H1 (cell line): ENCODE measurements at regions not wholly inside any gene's neighbourhood (a gene's known extent, or its start where the extent isn't known, plus 50 kb on each side); places are given as distances from the start of the nearest gene placed in this dataset.
A peak's percentile ranks its signal among the peaks of the same experiment; 100 is the strongest.

Experiments
- CTCF ChIA-PET: fragments of 300-600 bp; sonication (Branson Sonifier 250); formaldehyde crosslinking; loops from one replicate; lab custom pipeline; 2021; ENCODE audit not compliant: partially characterized antibody; lab: Charles Lee
- POLR2A ChIA-PET: fragments of 300-600 bp; sonication (Branson Sonifier 250); formaldehyde crosslinking; loops from one replicate; lab custom pipeline; 2021; ENCODE audit warnings: inconsistent platforms; ENCODE audit not compliant: partially characterized antibody; lab: Charles Lee
- DNase-seq, 2 experiments: peaks; one replicate each; pipeline versions ENCODE4 v3.0.0 to v3.0.0-alpha.2; 2010 to 2022; ENCODE audit warnings: low spot score in 2 of 2, low read depth in 1 of 2, mixed read lengths in 1 of 2
- FAIRE-seq: peaks from 2 replicates; lab custom pipeline; 2011; peaks lifted over from hg19 to GRCh38; lab: Jason Lieb, UNC
- H2AFZ ChIP-seq: 2 replicates; pipeline ENCODE4 v1.8.1; 2012; ENCODE audit warnings: low read length, inconsistent platforms
- H2AK5ac ChIP-seq: 2 replicates; pipeline ENCODE4 v1.6.1; 2013; ENCODE audit warnings: low read depth, low read length
- H2BK120ac ChIP-seq: replicated peaks from 2 replicates; pipeline ENCODE3; 2013; ENCODE audit warnings: low read depth, low read length, inconsistent platforms
- H2BK12ac ChIP-seq: 2 replicates; pipeline ENCODE4 v1.6.1; 2013; ENCODE audit warnings: low read depth, low read length
- H2BK15ac ChIP-seq: 2 replicates; pipeline ENCODE4 v1.6.1; 2013; ENCODE audit warnings: low read length
- H2BK20ac ChIP-seq: 2 replicates; pipeline ENCODE4 v1.6.1; 2013; ENCODE audit warnings: low read length
- H2BK5ac ChIP-seq: 2 replicates; pipeline ENCODE4 v1.6.1; 2013; ENCODE audit warnings: low read depth, low read length
- H3K14ac ChIP-seq: 2 replicates; pipeline ENCODE4 v1.6.1; 2013; ENCODE audit warnings: inconsistent platforms; ENCODE audit not compliant: insufficient read length
- H3K18ac ChIP-seq: 2 replicates; pipeline ENCODE4 v1.6.1; 2013; ENCODE audit warnings: low read length; ENCODE audit errors: extremely low read depth
- H3K23ac ChIP-seq: 2 replicates; pipeline ENCODE4 v1.6.1; 2013; ENCODE audit warnings: inconsistent platforms; ENCODE audit not compliant: insufficient read length
- H3K23me2 ChIP-seq: 2 replicates; pipeline ENCODE4 v1.6.1; 2013; ENCODE audit warnings: low read depth, low read length
- H3K27ac ChIP-seq: 2 replicates; pipeline ENCODE4 v1.6.1; 2011; ENCODE audit warnings: low read depth, low read length, inconsistent platforms
- H3K27me3 ChIP-seq, 4 experiments: replicated peaks in 1 of 4; 1 replicate in 1 of 4; 2 replicates in 3 of 4; pipeline versions ENCODE4 v1.6.1 to v1.8.1; 2011 to 2013; ENCODE audit warnings: low read length in 3 of 4, mild to moderate bottlenecking in 3 of 4, inconsistent platforms in 2 of 4, mixed read lengths in 2 of 4, moderate library complexity in 1 of 4; ENCODE audit not compliant: control insufficient read depth in 3 of 4, insufficient read depth in 3 of 4; ENCODE audit errors: extremely low read depth in 1 of 4
- H3K36me3 ChIP-seq, 4 experiments: 2 replicates each; pipeline versions ENCODE4 v1.6.1 to v1.8.1; 2011 to 2013; ENCODE audit warnings: mild to moderate bottlenecking in 4 of 4, low read length in 3 of 4, moderate library complexity in 2 of 4, control low read depth in 1 of 4, inconsistent platforms in 1 of 4; ENCODE audit not compliant: insufficient read depth in 4 of 4, control insufficient read depth in 2 of 4
- H3K4ac ChIP-seq: replicated peaks from 2 replicates; pipeline ENCODE3; 2013; ENCODE audit warnings: low read length, low read depth, mixed read lengths, inconsistent platforms; ENCODE audit not compliant: insufficient read length
- H3K4me1 ChIP-seq, 4 experiments: replicated peaks in 1 of 4; 1 replicate in 1 of 4; 2 replicates in 3 of 4; pipeline versions ENCODE4 v1.6.1 to v1.8.1; 2011 to 2013; ENCODE audit warnings: low read length in 3 of 4, inconsistent platforms in 2 of 4, mixed read lengths in 1 of 4; ENCODE audit not compliant: insufficient read depth in 4 of 4, control insufficient read depth in 3 of 4
- H3K4me2 ChIP-seq, 2 experiments: 2 replicates each; pipeline versions ENCODE4 v1.6.1 to v1.8.1; 2011 to 2013; ENCODE audit warnings: low read depth in 2 of 2, low read length in 2 of 2, control low read depth in 1 of 2, inconsistent platforms in 1 of 2, mild to moderate bottlenecking in 1 of 2; ENCODE audit not compliant: insufficient read depth in 1 of 2
- H3K4me3 ChIP-seq, 4 experiments: fragments of 200-600, 300-600 bp in 1 of 4; sonication (generic), shearing (Covaris generic), sonication (Bioruptor Twin) in 1 of 4; 2 replicates each; pipeline versions ENCODE4 v1.5.1 to v1.8.1; 2011 to 2016; ENCODE audit warnings: low read length in 4 of 4, low read depth in 3 of 4, control low read depth in 2 of 4, inconsistent platforms in 2 of 4, mild to moderate bottlenecking in 2 of 4, mixed read lengths in 1 of 4, moderate library complexity in 1 of 4; ENCODE audit not compliant: insufficient read depth in 2 of 4; ENCODE audit errors: extremely low read depth in 1 of 4
- H3K56ac ChIP-seq: replicated peaks from 2 replicates; pipeline ENCODE3; 2013; ENCODE audit warnings: low read depth, mild to moderate bottlenecking, mixed read lengths, low read length, inconsistent platforms; ENCODE audit not compliant: insufficient read length
- H3K79me1 ChIP-seq: 2 replicates; pipeline ENCODE4 v1.6.1; 2013; ENCODE audit warnings: low read depth, low read length, control low read depth
- H3K79me2 ChIP-seq, 2 experiments: 2 replicates each; pipeline versions ENCODE4 v1.6.1 to v1.8.1; 2012 to 2013; ENCODE audit warnings: low read length in 2 of 2, mild to moderate bottlenecking in 2 of 2, inconsistent platforms in 1 of 2; ENCODE audit not compliant: insufficient read depth in 2 of 2, control insufficient read depth in 1 of 2
- H3K9ac ChIP-seq, 4 experiments: replicated peaks in 1 of 4; 1 replicate in 1 of 4; 2 replicates in 3 of 4; pipeline versions ENCODE4 v1.6.1 to v1.8.1; 2011 to 2013; ENCODE audit warnings: low read depth in 3 of 4, low read length in 3 of 4, control low read depth in 2 of 4, mild to moderate bottlenecking in 2 of 4, moderate library complexity in 2 of 4, inconsistent platforms in 1 of 4; ENCODE audit errors: extremely low read depth in 1 of 4
- H3K9me3 ChIP-seq, 2 experiments: 2 replicates each; pipeline versions ENCODE4 v1.6.1 to v1.8.1; 2012 to 2013; ENCODE audit warnings: mild to moderate bottlenecking in 2 of 2, moderate library complexity in 2 of 2, control low read depth in 1 of 2, inconsistent platforms in 1 of 2, low read depth in 1 of 2, low read length in 1 of 2, mixed read lengths in 1 of 2; ENCODE audit not compliant: insufficient read depth in 2 of 2
- H4K20me1 ChIP-seq, 2 experiments: replicated peaks in 1 of 2; 2 replicates each; pipeline versions ENCODE3 to v1.8.1; 2011 to 2013; ENCODE audit warnings: inconsistent platforms in 2 of 2, low read length in 2 of 2, mild to moderate bottlenecking in 1 of 2; ENCODE audit not compliant: insufficient read depth in 2 of 2, control insufficient read depth in 1 of 2
- H4K5ac ChIP-seq: 2 replicates; pipeline ENCODE4 v1.6.1; 2013; ENCODE audit warnings: low read length, low read depth, mixed read lengths, inconsistent platforms; ENCODE audit not compliant: insufficient read length
- H4K8ac ChIP-seq: 2 replicates; pipeline ENCODE4 v1.8.0; 2013; ENCODE audit warnings: mild to moderate bottlenecking, moderate library complexity, low read length, inconsistent platforms; ENCODE audit not compliant: insufficient read depth; ENCODE audit errors: extremely low read depth
- H4K91ac ChIP-seq: replicated peaks from 2 replicates; pipeline ENCODE3; 2013; ENCODE audit warnings: low read length, mixed read lengths, inconsistent platforms; ENCODE audit not compliant: insufficient read length
- ASH2L ChIP-seq: fragments of 200-600, 300-600 bp; sonication (generic); IDR thresholded peaks from one replicate; pipeline ENCODE4 v1.7.1; 2017; ENCODE audit warnings: low read length
- ATF3 ChIP-seq: IDR thresholded peaks from 2 replicates; pipeline ENCODE4 v1.6.1; 2011; ENCODE audit warnings: low read depth, mild to moderate bottlenecking, low read length; ENCODE audit not compliant: insufficient read depth
- CREB1 ChIP-seq: IDR thresholded peaks from 2 replicates; pipeline ENCODE4 v1.6.1; 2012; ENCODE audit warnings: inconsistent platforms
- FOSL1 ChIP-seq: IDR thresholded peaks from 2 replicates; pipeline ENCODE4 v1.6.1; 2011; ENCODE audit warnings: mild to moderate bottlenecking, low read depth, low read length, moderate library complexity; ENCODE audit not compliant: insufficient read depth
- GABPA ChIP-seq: IDR thresholded peaks from 2 replicates; pipeline ENCODE4 v1.6.1; 2011; ENCODE audit warnings: mild to moderate bottlenecking, low read length, moderate library complexity, borderline replicate concordance; ENCODE audit not compliant: insufficient read depth
- HDAC2 ChIP-seq, 2 experiments: fragments of 300-600 bp in 1 of 2; sonication (generic) in 1 of 2; IDR thresholded peaks; 2 replicates each; pipeline ENCODE4 v1.6.1; 2011 to 2012; ENCODE audit warnings: low read depth in 2 of 2, low read length in 2 of 2, mild to moderate bottlenecking in 2 of 2, moderate library complexity in 2 of 2, borderline replicate concordance in 1 of 2, inconsistent platforms in 1 of 2
- HDAC6 ChIP-seq: IDR thresholded peaks from one replicate; pipeline ENCODE4 v1.7.1; 2012; ENCODE audit warnings: low read depth, mild to moderate bottlenecking, inconsistent platforms, low read length, moderate library complexity
- KDM1A ChIP-seq: fragments of 200-600, 300-600 bp; sonication (generic); IDR thresholded peaks from 2 replicates; pipeline ENCODE4 v1.7.1; 2016; ENCODE audit warnings: mild to moderate bottlenecking, low read length, borderline replicate concordance
- NANOG ChIP-seq: IDR thresholded peaks from 2 replicates; pipeline ENCODE4 v1.6.1; 2011; ENCODE audit warnings: low read length, low read depth, mild to moderate bottlenecking, inconsistent platforms; ENCODE audit not compliant: insufficient read depth, poor library complexity, severe bottlenecking
- PHF8 ChIP-seq: fragments of 200-600 bp; sonication (generic); conservative IDR thresholded peaks from 2 replicates; pipeline ENCODE4 v1.7.1; 2012; ENCODE audit warnings: low read depth, mild to moderate bottlenecking, inconsistent platforms, low read length, moderate library complexity
- POU5F1 ChIP-seq: IDR thresholded peaks from 2 replicates; pipeline ENCODE4 v1.6.1; 2011; ENCODE audit warnings: low read depth, mild to moderate bottlenecking, low read length, moderate library complexity
- SP1 ChIP-seq: IDR thresholded peaks from 2 replicates; pipeline ENCODE4 v1.6.1; 2011; ENCODE audit warnings: low read depth, low read length
- SP2 ChIP-seq: IDR thresholded peaks from 2 replicates; pipeline ENCODE4 v1.6.1; 2012; ENCODE audit warnings: mild to moderate bottlenecking, low read length, inconsistent platforms
- TAF1 ChIP-seq: IDR thresholded peaks from 2 replicates; pipeline ENCODE4 v1.6.1; 2011; ENCODE audit warnings: mild to moderate bottlenecking, low read depth, low read length
- TBP ChIP-seq: IDR thresholded peaks from 2 replicates; pipeline ENCODE4 v1.6.1; 2011; ENCODE audit warnings: low read depth, low read length, improper control_type of control experiment
- ZNF274 ChIP-seq: IDR thresholded peaks from 2 replicates; pipeline ENCODE4 v1.7.0; 2012; ENCODE audit warnings: low read length, borderline replicate concordance; ENCODE audit errors: extremely low read depth

- Histone ChIP-seq H3K4me1 (0 out of 7 replicates have a peak, but pooled peaks cover 0 to 2% (median 0%) of the 10 kb centered on the region in 4 experiments), H3K4me3 (no peak overlapping the region), H4K91ac (peak overlapping the region; percentile 11), H4K5ac (no peak overlapping the region), H2AFZ (no peak overlapping the region), H3K9ac (no peak overlapping the region), H3K4me2 (no peak overlapping the region), H3K79me2 (no peaks in the 10 kb centered on the region), H4K20me1 (no peaks in the 10 kb centered on the region), H2BK120ac (peak overlapping the region; percentile 29), H3K36me3 (no peaks in the 10 kb centered on the region), H3K9me3 (no peaks in the 10 kb centered on the region), H3K18ac (no peak overlapping the region), H2BK12ac (0 out of 2 replicates have a peak overlapping the region, but pooled peaks have one; percentile 22), H4K8ac (no peak overlapping the region), H3K23ac (no peak overlapping the region), H3K79me1 (no peaks in the 10 kb centered on the region), H3K27ac (no peak overlapping the region), H3K14ac (no peak overlapping the region), H2BK15ac (peak overlapping the region; percentile 88; the same call in 1 of the 2 replicates), H3K27me3 (no peaks in the 10 kb centered on the region), H2BK5ac (no peak overlapping the region), H2AK5ac (no peak overlapping the region), H2BK20ac (no peak overlapping the region), H3K4ac (no peak overlapping the region), H3K23me2 (no peaks in the 10 kb centered on the region), H3K56ac (no peak overlapping the region)
- FAIRE-seq (no peak), DNase-seq (no peak)
- CTCF ChIA-PET = no interaction called here
- POLR2A ChIA-PET = no interaction called here
- TF ChIP-seq TAF1 = no peak
- no peak for TF ChIP-seq ZNF274
- no peak for TF ChIP-seq GABPA
- no peak for TF ChIP-seq HDAC6
- TF ChIP-seq NANOG = no peak
- TF ChIP-seq CREB1 = no peak
- no peak for TF ChIP-seq ATF3
- TF ChIP-seq ASH2L = no peak
- TF ChIP-seq PHF8 = no peak
- no peak for TF ChIP-seq SP1
- no peak for TF ChIP-seq FOSL1
- TF ChIP-seq POU5F1 = no peak
- TF ChIP-seq HDAC2 (IDR thresholded peaks at IDR 0.05; ENCODE audit: borderline replicate concordance in 1 of 2, low read depth in 2 of 2, low read length in 2 of 2) = no peak
- TF ChIP-seq KDM1A = no peak
- no peak for TF ChIP-seq SP2
- no peak for TF ChIP-seq TBP
Measured at GRCh38 chr15:35746121-35746520, 200.2 kb upstream of the DPH6 start.
